ENCODE measurements at regions not wholly inside any gene's neighbourhood (a gene's known extent, or its start where the extent isn't known, plus 50 kb on each side); places are given as distances from the start of the nearest gene placed in this dataset.

- no peak overlapping the region for H3K27ac ChIP-seq (ENCODE audit: low read length)
- no peak overlapping the region for H3K4me3 ChIP-seq (ENCODE audit: low read length)
- no peaks in the 10 kb centered on the region for H3K4me1 ChIP-seq (ENCODE audit: control insufficient read depth, insufficient read depth, low read length)
Observed at GRCh38 chr1:222034790-222035189, 292.9 kb upstream of the DUSP10 start.

GRCh38 chr1:222033450-222033849, 291.6 kb upstream of the DUSP10 start:
- no CpG with 5 or more reads among the region's 3 CpGs for WGBS (ENCODE audit: insufficient coverage, insufficient read length)
- Histone ChIP-seq H3K27me3 (ENCODE audit: control insufficient read depth, insufficient read depth, low read length) (no peaks in the 10 kb centered on the region), H3K9me3 (ENCODE audit: control insufficient read depth, insufficient read depth, low read length) (no peaks in the 10 kb centered on the region), H3K36me3 (ENCODE audit: control insufficient read depth, insufficient read depth, low read length) (no peaks in the 10 kb centered on the region), H3K4me1 (ENCODE audit: control insufficient read depth, insufficient read depth, low read length) (no peaks in the 10 kb centered on the region), H3K4me3 (ENCODE audit: low read length) (no peak overlapping the region), H3K27ac (ENCODE audit: low read length) (no peak overlapping the region)
- no peak for DNase-seq (ENCODE audit: low read depth, low spot score)

More at GRCh38 chr1:222034790-222035189, 292.9 kb upstream of the DUSP10 start:
- no CpG with 5 or more reads among the region's 4 CpGs for WGBS (ENCODE audit: insufficient coverage, insufficient read length)
- Histone ChIP-seq H3K27me3 (ENCODE audit: control insufficient read depth, insufficient read depth, low read length) (no peaks in the 10 kb centered on the region), H3K9me3 (ENCODE audit: control insufficient read depth, insufficient read depth, low read length) (no peaks in the 10 kb centered on the region), H3K36me3 (ENCODE audit: control insufficient read depth, insufficient read depth, low read length) (no peaks in the 10 kb centered on the region)
- no peak for DNase-seq (ENCODE audit: low read depth, low spot score)

DNA sequence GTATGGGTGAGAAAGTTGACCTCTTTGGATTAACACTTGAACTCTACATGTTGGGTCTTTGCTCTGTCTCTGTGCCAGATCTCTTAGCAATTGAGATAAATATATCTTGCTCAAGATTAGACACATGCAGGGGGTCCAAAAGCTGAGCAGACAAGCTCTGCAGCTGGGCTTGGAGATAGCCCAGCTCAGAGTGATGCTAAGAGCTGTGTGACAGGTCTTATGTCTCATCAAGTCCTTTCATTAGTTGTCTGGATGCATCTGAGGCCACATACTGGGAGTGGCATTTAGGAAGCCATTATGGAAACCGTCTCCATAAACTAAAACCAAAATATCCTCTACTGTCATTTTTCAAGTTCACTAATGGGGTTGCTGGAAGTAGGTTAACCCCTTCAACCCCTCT, 289.4 kb upstream of the DUSP10 start:
- H3K27me3 ChIP-seq (ENCODE audit: control insufficient read depth, insufficient read depth, low read length): no peaks in the 10 kb centered on the region
- no peaks in the 10 kb centered on the region for H3K36me3 ChIP-seq (ENCODE audit: control insufficient read depth, insufficient read depth, low read length)
- H3K9me3 ChIP-seq (ENCODE audit: control insufficient read depth, insufficient read depth, low read length): no peaks in the 10 kb centered on the region
- H3K4me1 ChIP-seq (ENCODE audit: control insufficient read depth, insufficient read depth, low read length): no peaks in the 10 kb centered on the region
- H3K27ac ChIP-seq (ENCODE audit: low read length): no peak overlapping the region
- DNase-seq (ENCODE audit: low read depth, low spot score): no peak
- no peak overlapping the region for H3K4me3 ChIP-seq (ENCODE audit: low read length)
- WGBS (ENCODE audit: insufficient coverage, insufficient read length): no CpG with 5 or more reads among the region's 1 CpG

DNA sequence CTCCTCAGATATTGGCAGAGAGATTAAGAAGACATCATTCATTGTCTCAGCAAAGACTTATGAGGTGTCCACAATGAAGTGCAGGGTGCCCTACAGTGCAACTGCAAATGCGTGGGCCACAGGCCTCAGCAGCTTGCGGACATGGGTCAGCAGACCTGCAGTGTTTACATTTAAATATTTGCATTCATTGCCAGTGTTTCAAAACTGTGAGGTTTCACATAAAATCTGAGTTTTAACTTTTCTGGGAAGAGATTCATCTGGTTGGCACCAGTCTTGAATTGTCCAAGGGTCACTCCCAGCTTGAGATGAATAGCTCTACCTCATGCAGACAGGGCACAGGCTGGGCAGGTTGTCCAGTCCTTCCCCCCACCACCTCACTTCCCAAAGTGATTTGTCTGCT, 286.8 kb upstream of the DUSP10 start:
- no peak for DNase-seq (ENCODE audit: low read depth, low spot score)
- no peaks in the 10 kb centered on the region for H3K9me3 ChIP-seq (ENCODE audit: control insufficient read depth, insufficient read depth, low read length)
- WGBS (ENCODE audit: insufficient coverage, insufficient read length): no CpG with 5 or more reads among the region's 2 CpGs
- no peaks in the 10 kb centered on the region for H3K36me3 ChIP-seq (ENCODE audit: control insufficient read depth, insufficient read depth, low read length)
- H3K27ac ChIP-seq (ENCODE audit: low read length): no peak overlapping the region
- no peaks in the 10 kb centered on the region for H3K4me1 ChIP-seq (ENCODE audit: control insufficient read depth, insufficient read depth, low read length)
- H3K4me3 ChIP-seq (ENCODE audit: low read length): no peak overlapping the region
- no peaks in the 10 kb centered on the region for H3K27me3 ChIP-seq (ENCODE audit: control insufficient read depth, insufficient read depth, low read length)

DNA sequence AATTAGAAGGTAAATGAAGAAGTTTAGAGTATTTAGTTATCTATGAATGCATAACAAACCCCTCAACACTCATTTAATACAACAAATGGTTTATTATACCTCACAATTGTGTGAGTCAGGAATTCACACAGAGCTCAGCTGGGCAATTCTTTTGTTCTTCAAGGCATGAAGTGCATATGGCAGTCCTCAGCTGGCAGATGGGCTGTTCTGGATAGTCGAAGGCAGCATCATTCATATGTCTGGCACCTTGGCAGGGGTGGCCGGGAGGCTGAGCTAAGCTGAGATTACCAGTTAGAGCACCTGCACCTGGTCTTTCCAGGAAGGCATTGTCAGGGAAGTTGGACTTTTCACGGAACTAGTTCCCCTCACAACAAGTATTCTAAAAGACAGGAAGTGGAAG, 286.2 kb upstream of the DUSP10 start:
- Histone ChIP-seq H3K9me3 (ENCODE audit: control insufficient read depth, insufficient read depth, low read length) (no peaks in the 10 kb centered on the region), H3K27ac (ENCODE audit: low read length) (no peak overlapping the region), H3K36me3 (ENCODE audit: control insufficient read depth, insufficient read depth, low read length) (no peaks in the 10 kb centered on the region), H3K27me3 (ENCODE audit: control insufficient read depth, insufficient read depth, low read length) (no peaks in the 10 kb centered on the region), H3K4me3 (ENCODE audit: low read length) (no peak overlapping the region), H3K4me1 (ENCODE audit: control insufficient read depth, insufficient read depth, low read length) (no peaks in the 10 kb centered on the region)
- WGBS (ENCODE audit: insufficient coverage, insufficient read length): no CpG with 5 or more reads among the region's 3 CpGs
- DNase-seq (ENCODE audit: low read depth, low spot score): no peak

GRCh38 chr1:222026280-222026679, 284.4 kb upstream of the DUSP10 start:
- Histone ChIP-seq H3K4me1 (ENCODE audit: control insufficient read depth, insufficient read depth, low read length) (no peaks in the 10 kb centered on the region), H3K27ac (ENCODE audit: low read length) (no peak overlapping the region), H3K36me3 (ENCODE audit: control insufficient read depth, insufficient read depth, low read length) (no peaks in the 10 kb centered on the region), H3K9me3 (ENCODE audit: control insufficient read depth, insufficient read depth, low read length) (no peaks in the 10 kb centered on the region), H3K27me3 (ENCODE audit: control insufficient read depth, insufficient read depth, low read length) (no peaks in the 10 kb centered on the region), H3K4me3 (ENCODE audit: low read length) (no peak overlapping the region)
- no peak for DNase-seq (ENCODE audit: low read depth, low spot score)
- no CpG with 5 or more reads among the region's 7 CpGs for WGBS (ENCODE audit: insufficient coverage, insufficient read length)

GRCh38 chr1:222023025-222023424, 281.1 kb upstream of the DUSP10 start:
- WGBS (ENCODE audit: insufficient coverage, insufficient read length): no CpG with 5 or more reads among the region's 5 CpGs
- H3K4me3 ChIP-seq (ENCODE audit: low read length): no peak overlapping the region
- DNase-seq (ENCODE audit: low read depth, low spot score): no peak
- H3K27me3 ChIP-seq (ENCODE audit: control insufficient read depth, insufficient read depth, low read length): no peaks in the 10 kb centered on the region
- no peaks in the 10 kb centered on the region for H3K4me1 ChIP-seq (ENCODE audit: control insufficient read depth, insufficient read depth, low read length)
- no peaks in the 10 kb centered on the region for H3K36me3 ChIP-seq (ENCODE audit: control insufficient read depth, insufficient read depth, low read length)
- no peaks in the 10 kb centered on the region for H3K9me3 ChIP-seq (ENCODE audit: control insufficient read depth, insufficient read depth, low read length)
- H3K27ac ChIP-seq (ENCODE audit: low read length): no peak overlapping the region

DNA sequence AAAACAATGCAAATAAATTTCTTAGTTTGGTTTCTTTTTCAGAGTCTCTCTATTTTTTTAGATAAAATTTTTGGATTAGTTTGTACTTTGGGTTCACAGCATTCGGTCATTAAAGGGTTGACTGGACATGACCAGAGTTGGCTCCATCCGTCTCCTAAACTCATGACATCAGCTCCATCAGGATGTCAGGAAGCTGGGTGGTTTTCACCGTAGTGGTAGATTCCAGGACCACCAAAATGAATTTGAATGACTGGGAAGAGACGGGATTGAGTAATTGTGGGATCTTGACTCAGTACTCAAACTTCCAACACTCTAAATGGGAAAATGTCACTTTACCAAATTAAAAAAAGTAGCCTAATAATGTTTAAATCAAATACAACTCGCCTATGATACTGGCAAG, 279.2 kb upstream of the DUSP10 start:
- Histone ChIP-seq H3K27ac (ENCODE audit: low read length) (no peak overlapping the region), H3K4me1 (ENCODE audit: control insufficient read depth, insufficient read depth, low read length) (no peaks in the 10 kb centered on the region), H3K36me3 (ENCODE audit: control insufficient read depth, insufficient read depth, low read length) (no peaks in the 10 kb centered on the region), H3K4me3 (ENCODE audit: low read length) (no peak overlapping the region), H3K9me3 (ENCODE audit: control insufficient read depth, insufficient read depth, low read length) (no peaks in the 10 kb centered on the region), H3K27me3 (ENCODE audit: control insufficient read depth, insufficient read depth, low read length) (no peaks in the 10 kb centered on the region)
- DNase-seq (ENCODE audit: low read depth, low spot score): no peak
- no CpG with 5 or more reads among the region's 5 CpGs for WGBS (ENCODE audit: insufficient coverage, insufficient read length)

DNA sequence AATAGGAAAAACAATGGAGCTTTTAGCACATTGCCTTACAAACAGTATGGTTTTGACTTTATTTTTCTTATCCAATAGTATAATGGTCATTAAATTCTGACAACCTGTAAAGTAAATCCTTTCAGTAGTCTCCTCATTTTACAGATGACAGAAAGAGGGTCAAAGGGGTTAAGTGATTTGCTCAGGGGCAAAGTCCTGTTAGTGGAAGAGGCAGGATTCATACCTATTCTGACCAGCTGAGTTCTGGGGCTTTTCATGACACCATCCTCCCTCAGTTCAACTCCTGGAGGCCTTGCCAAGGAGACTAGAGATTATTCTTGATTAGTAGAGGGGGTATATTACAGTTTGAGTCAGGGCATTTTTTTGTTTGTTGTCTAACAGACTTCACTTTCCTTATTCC, 278.7 kb upstream of the DUSP10 start:
- no peaks in the 10 kb centered on the region for H3K27me3 ChIP-seq (ENCODE audit: control insufficient read depth, insufficient read depth, low read length)
- no peak overlapping the region for H3K4me3 ChIP-seq (ENCODE audit: low read length)
- no peak overlapping the region for H3K27ac ChIP-seq (ENCODE audit: low read length)
- H3K36me3 ChIP-seq (ENCODE audit: control insufficient read depth, insufficient read depth, low read length): no peaks in the 10 kb centered on the region
- H3K4me1 ChIP-seq (ENCODE audit: control insufficient read depth, insufficient read depth, low read length): no peaks in the 10 kb centered on the region
- no peak for DNase-seq (ENCODE audit: low read depth, low spot score)
- no peaks in the 10 kb centered on the region for H3K9me3 ChIP-seq (ENCODE audit: control insufficient read depth, insufficient read depth, low read length)

DNA sequence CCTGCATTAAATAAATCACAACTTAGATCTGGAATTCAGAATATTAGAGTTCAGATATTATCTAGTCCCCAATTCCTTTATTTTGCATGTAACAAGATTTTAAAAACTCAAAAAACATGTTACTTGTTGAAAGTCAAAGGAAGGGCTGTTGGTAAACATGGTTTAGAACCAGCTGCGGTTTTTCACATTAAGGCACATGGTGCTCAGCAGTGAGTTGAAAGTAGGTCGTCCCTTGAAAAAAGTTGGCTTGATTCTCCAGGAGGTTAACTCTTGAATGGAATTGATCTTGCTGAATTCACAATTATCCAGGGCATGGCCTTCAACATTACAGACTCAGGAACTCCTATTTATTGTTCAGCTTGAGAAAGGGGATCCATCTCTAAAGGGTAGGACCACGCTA, 277.1 kb upstream of the DUSP10 start:
- no peaks in the 10 kb centered on the region for H3K4me1 ChIP-seq (ENCODE audit: control insufficient read depth, insufficient read depth, low read length)
- no peaks in the 10 kb centered on the region for H3K27me3 ChIP-seq (ENCODE audit: control insufficient read depth, insufficient read depth, low read length)
- no peak overlapping the region for H3K4me3 ChIP-seq (ENCODE audit: low read length)
- DNase-seq (ENCODE audit: low read depth, low spot score): no peak
- WGBS (ENCODE audit: insufficient coverage, insufficient read length): no CpG with 5 or more reads among the region's 3 CpGs
- H3K9me3 ChIP-seq (ENCODE audit: control insufficient read depth, insufficient read depth, low read length): no peaks in the 10 kb centered on the region
- H3K27ac ChIP-seq (ENCODE audit: low read length): no peak overlapping the region
- no peaks in the 10 kb centered on the region for H3K36me3 ChIP-seq (ENCODE audit: control insufficient read depth, insufficient read depth, low read length)

GRCh38 chr1:222018041-222018440, 276.2 kb upstream of the DUSP10 start:
- no CpG with 5 or more reads among the region's 3 CpGs for WGBS (ENCODE audit: insufficient coverage, insufficient read length)
- Histone ChIP-seq H3K27me3 (ENCODE audit: control insufficient read depth, insufficient read depth, low read length) (no peaks in the 10 kb centered on the region), H3K36me3 (ENCODE audit: control insufficient read depth, insufficient read depth, low read length) (no peaks in the 10 kb centered on the region)

More at GRCh38 chr1:222018041-222018440, 276.2 kb upstream of the DUSP10 start:
- H3K4me1 ChIP-seq (ENCODE audit: control insufficient read depth, insufficient read depth, low read length): no peaks in the 10 kb centered on the region; the same call in 1 of the 2 replicates
- no peaks in the 10 kb centered on the region for H3K9me3 ChIP-seq (ENCODE audit: control insufficient read depth, insufficient read depth, low read length)
- no peak overlapping the region for H3K4me3 ChIP-seq (ENCODE audit: low read length)
- H3K27ac ChIP-seq (ENCODE audit: low read length): no peak overlapping the region
- no peak for DNase-seq (ENCODE audit: low read depth, low spot score)

Data from iPS DF 6.9 (cell line).